ENCODE measurements at regions not wholly inside any gene's neighbourhood (a gene's known extent, or its start where the extent isn't known, plus 50 kb on each side); places are given as distances from the start of the nearest gene placed in this dataset.

DNA sequence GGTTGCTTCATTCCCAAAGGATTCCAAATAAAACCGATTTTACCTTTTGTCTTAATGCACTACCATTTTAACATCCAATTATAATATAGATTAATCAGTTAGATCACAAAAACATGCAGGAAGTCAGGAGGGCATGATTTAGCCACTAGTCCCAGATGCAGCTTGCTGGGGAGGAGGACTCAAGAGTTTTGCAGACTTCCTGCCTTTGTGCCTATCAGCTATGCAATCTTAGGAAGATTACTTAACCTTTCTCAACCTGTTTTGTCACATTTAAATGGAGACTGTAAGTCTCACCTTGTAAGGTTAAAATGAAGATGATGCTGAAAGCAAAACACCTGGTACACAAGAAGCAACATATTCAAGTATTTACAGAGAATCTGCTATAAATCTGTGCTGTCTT, 242.4 kb upstream of the GOLIM4 start:
- no peak overlapping the region for H3K27ac ChIP-seq (ENCODE audit: low read depth, low read length)
- no peaks in the 10 kb centered on the region for H3K4me1 ChIP-seq (ENCODE audit: control insufficient read depth in 1 of 2, insufficient read depth in 2 of 2, low read length in 2 of 2)
- H3K79me2 ChIP-seq (ENCODE audit: insufficient read depth, low read length) = no peaks in the 10 kb centered on the region
- no peak overlapping the region for H3K4me2 ChIP-seq (ENCODE audit: low read length)
- intact Hi-C loops (cut with micrococcal nuclease) = no loop called here
- H2AFZ ChIP-seq (ENCODE audit: low read depth, low read length, poor library complexity, severe bottlenecking) = no peak overlapping the region
- ATAC-seq = no peak
- DNase-seq (ENCODE audit: low read depth, low spot score) = no peak
- CTCF ChIA-PET = no interaction called here
- no peaks in the 10 kb centered on the region for H3K36me3 ChIP-seq (ENCODE audit: control insufficient read depth in 1 of 2, insufficient read depth in 2 of 2, low read length in 2 of 2)
- no peaks in the 10 kb centered on the region for H3K9me2 ChIP-seq (ENCODE audit: insufficient read depth)
- RAD21 ChIA-PET (ENCODE audit: low non-redundant PET in 1 of 2, low total read pairs in 2 of 2, uncharacterized antibody in 2 of 2, unreplicated experiment in 2 of 2) = no interaction called here
- TF ChIP-seq, protein P1, sequence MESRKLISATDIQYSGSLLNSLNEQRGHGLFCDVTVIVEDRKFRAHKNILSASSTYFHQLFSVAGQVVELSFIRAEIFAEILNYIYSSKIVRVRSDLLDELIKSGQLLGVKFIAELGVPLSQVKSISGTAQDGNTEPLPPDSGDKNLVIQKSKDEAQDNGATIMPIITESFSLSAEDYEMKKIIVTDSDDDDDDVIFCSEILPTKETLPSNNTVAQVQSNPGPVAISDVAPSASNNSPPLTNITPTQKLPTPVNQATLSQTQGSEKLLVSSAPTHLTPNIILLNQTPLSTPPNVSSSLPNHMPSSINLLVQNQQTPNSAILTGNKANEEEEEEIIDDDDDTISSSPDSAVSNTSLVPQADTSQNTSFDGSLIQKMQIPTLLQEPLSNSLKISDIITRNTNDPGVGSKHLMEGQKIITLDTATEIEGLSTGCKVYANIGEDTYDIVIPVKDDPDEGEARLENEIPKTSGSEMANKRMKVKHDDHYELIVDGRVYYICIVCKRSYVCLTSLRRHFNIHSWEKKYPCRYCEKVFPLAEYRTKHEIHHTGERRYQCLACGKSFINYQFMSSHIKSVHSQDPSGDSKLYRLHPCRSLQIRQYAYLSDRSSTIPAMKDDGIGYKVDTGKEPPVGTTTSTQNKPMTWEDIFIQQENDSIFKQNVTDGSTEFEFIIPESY (IDR thresholded peaks at IDR 0.05; ENCODE audit: extremely low read depth, insufficient replicate concordance, low read length) = no peak
- no peak for TF ChIP-seq EGR1 (IDR thresholded peaks at IDR 0.05; ENCODE audit: low read depth)
- no peaks in the 10 kb centered on the region for H3K9me3 ChIP-seq (ENCODE audit: control insufficient read depth in 1 of 2, insufficient read depth in 1 of 2, low read depth in 1 of 2, low read length in 2 of 2)
- no peak overlapping the region for H3K9ac ChIP-seq (ENCODE audit: low read length)
- BruUV-seq (replicated peaks) = no TSS peak
- H3K27me3 ChIP-seq (ENCODE audit: insufficient read depth, low read length) = peaks cover 37% of the 10 kb centered on the region
- POLR2A ChIA-PET = no interaction called here
- no peaks in the 10 kb centered on the region for H4K20me1 ChIP-seq (ENCODE audit: insufficient read depth)
- no peak overlapping the region for H3K4me3 ChIP-seq (replicated peaks in 1 of 2; ENCODE audit: low read depth in 1 of 2, low read length in 2 of 2)

DNA sequence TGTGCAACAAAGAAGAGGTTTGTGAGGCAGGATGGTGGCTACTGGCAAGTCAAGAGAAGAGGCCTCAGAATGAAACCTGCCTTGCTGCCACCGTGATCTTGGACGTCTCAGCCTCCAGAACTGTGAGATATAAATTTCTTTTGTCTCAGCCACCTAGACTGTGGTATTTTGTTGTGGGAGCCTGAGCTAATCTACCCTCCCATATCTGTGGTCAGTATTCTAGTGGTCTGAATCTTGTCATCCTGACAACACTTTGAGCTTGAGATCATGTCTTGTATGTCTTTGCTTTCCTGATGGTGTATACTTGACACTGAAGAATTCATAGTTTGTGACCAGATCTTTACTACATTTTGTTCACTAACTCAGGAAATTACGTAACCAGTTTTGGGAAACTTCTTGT, 240.6 kb upstream of the GOLIM4 start:
- TF ChIP-seq, protein P2, sequence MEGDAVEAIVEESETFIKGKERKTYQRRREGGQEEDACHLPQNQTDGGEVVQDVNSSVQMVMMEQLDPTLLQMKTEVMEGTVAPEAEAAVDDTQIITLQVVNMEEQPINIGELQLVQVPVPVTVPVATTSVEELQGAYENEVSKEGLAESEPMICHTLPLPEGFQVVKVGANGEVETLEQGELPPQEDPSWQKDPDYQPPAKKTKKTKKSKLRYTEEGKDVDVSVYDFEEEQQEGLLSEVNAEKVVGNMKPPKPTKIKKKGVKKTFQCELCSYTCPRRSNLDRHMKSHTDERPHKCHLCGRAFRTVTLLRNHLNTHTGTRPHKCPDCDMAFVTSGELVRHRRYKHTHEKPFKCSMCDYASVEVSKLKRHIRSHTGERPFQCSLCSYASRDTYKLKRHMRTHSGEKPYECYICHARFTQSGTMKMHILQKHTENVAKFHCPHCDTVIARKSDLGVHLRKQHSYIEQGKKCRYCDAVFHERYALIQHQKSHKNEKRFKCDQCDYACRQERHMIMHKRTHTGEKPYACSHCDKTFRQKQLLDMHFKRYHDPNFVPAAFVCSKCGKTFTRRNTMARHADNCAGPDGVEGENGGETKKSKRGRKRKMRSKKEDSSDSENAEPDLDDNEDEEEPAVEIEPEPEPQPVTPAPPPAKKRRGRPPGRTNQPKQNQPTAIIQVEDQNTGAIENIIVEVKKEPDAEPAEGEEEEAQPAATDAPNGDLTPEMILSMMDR (IDR thresholded peaks at IDR 0.05 in 2 of 3, conservative IDR thresholded peaks at IDR 0.05 in 1 of 3; ENCODE audit: borderline replicate concordance in 1 of 3, insufficient read depth in 1 of 3, low read depth in 2 of 3, low read length in 2 of 3) = no peak
- TF ChIP-seq SP1 (IDR thresholded peaks at IDR 0.05; ENCODE audit: low read depth) (no peak), ZNF274 (IDR thresholded peaks at IDR 0.05; ENCODE audit: low read depth, low read length) (no peak)
- TF ChIP-seq, protein P3, sequence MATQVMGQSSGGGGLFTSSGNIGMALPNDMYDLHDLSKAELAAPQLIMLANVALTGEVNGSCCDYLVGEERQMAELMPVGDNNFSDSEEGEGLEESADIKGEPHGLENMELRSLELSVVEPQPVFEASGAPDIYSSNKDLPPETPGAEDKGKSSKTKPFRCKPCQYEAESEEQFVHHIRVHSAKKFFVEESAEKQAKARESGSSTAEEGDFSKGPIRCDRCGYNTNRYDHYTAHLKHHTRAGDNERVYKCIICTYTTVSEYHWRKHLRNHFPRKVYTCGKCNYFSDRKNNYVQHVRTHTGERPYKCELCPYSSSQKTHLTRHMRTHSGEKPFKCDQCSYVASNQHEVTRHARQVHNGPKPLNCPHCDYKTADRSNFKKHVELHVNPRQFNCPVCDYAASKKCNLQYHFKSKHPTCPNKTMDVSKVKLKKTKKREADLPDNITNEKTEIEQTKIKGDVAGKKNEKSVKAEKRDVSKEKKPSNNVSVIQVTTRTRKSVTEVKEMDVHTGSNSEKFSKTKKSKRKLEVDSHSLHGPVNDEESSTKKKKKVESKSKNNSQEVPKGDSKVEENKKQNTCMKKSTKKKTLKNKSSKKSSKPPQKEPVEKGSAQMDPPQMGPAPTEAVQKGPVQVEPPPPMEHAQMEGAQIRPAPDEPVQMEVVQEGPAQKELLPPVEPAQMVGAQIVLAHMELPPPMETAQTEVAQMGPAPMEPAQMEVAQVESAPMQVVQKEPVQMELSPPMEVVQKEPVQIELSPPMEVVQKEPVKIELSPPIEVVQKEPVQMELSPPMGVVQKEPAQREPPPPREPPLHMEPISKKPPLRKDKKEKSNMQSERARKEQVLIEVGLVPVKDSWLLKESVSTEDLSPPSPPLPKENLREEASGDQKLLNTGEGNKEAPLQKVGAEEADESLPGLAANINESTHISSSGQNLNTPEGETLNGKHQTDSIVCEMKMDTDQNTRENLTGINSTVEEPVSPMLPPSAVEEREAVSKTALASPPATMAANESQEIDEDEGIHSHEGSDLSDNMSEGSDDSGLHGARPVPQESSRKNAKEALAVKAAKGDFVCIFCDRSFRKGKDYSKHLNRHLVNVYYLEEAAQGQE (IDR thresholded peaks at IDR 0.05; ENCODE audit: low read depth) = no peak
- Histone ChIP-seq H3K4me2 (ENCODE audit: low read length) (no peak overlapping the region), H3K36me3 (ENCODE audit: control insufficient read depth in 1 of 2, insufficient read depth in 2 of 2, low read length in 2 of 2) (no peaks in the 10 kb centered on the region), H3K4me1 (ENCODE audit: control insufficient read depth in 1 of 2, insufficient read depth in 2 of 2, low read length in 2 of 2) (no peaks in the 10 kb centered on the region), H3K9me2 (ENCODE audit: insufficient read depth) (no peaks in the 10 kb centered on the region), H3K79me2 (ENCODE audit: insufficient read depth, low read length) (no peaks in the 10 kb centered on the region), H3K27ac (ENCODE audit: low read depth, low read length) (no peak overlapping the region), H3K4me3 (replicated peaks in 1 of 2; ENCODE audit: low read depth in 1 of 2, low read length in 2 of 2) (no peak overlapping the region), H3K27me3 (ENCODE audit: insufficient read depth, low read length) (peaks cover 39% of the 10 kb centered on the region), H2AFZ (ENCODE audit: low read depth, low read length, poor library complexity, severe bottlenecking) (no peak overlapping the region), H4K20me1 (ENCODE audit: insufficient read depth) (no peaks in the 10 kb centered on the region), H3K9ac (ENCODE audit: low read length) (no peak overlapping the region), H3K9me3 (ENCODE audit: control insufficient read depth in 1 of 2, insufficient read depth in 1 of 2, low read depth in 1 of 2, low read length in 2 of 2) (no peaks in the 10 kb centered on the region)
- ATAC-seq (no peak), DNase-seq (ENCODE audit: low read depth, low spot score) (no peak)
- intact Hi-C loops (cut with micrococcal nuclease) = no loop called here
- CTCF ChIA-PET = no interaction called here
- BruUV-seq (replicated peaks) = no TSS peak
- RAD21 ChIA-PET (ENCODE audit: low non-redundant PET in 1 of 2, low total read pairs in 2 of 2, uncharacterized antibody in 2 of 2, unreplicated experiment in 2 of 2) = no interaction called here
- POLR2A ChIA-PET = no interaction called here
